SK-N-SH (cell line): ENCODE measurements at regions not wholly inside any gene's neighbourhood (a gene's known extent, or its start where the extent isn't known, plus 50 kb on each side); places are given as distances from the start of the nearest gene placed in this dataset.

Source experiments
- CTCF ChIA-PET: fragments of 300-600, 350-600 bp; formaldehyde crosslinking; extraction: SDS; loops from one replicate; lab custom pipeline; 2021; lab: Yijun Ruan, JAX
- POLR2A ChIA-PET: fragments of 350-600 bp; sonication (Branson Sonifier 250); formaldehyde crosslinking; extraction: SDS; loops from one replicate; lab custom pipeline; 2020; ENCODE audit warnings: antibody characterized with exemption, inconsistent platforms; lab: Yijun Ruan, JAX
- DNase-seq: peaks from one replicate; pipeline ENCODE4 v3.0.0; 2012
- H2AFZ ChIP-seq: fragments of 200-600 bp; sonication (generic); 2 replicates; pipeline ENCODE4 v1.8.1; 2016; ENCODE audit warnings: antibody characterized with exemption, mild to moderate bottlenecking, low read depth
- H3F3A ChIP-seq: fragments of 200-600 bp; sonication (generic); replicated peaks from 2 replicates; pipeline ENCODE3; 2016; ENCODE audit warnings: antibody characterized with exemption, mild to moderate bottlenecking; ENCODE audit not compliant: insufficient read depth
- H3K27ac ChIP-seq, 2 experiments: fragments of 200-500 bp in 1 of 2; fragments of 200-600 bp in 1 of 2; sonication (Bioruptor generic) in 1 of 2; sonication (generic), shearing (Covaris generic) in 1 of 2; 2 replicates each; pipeline versions ENCODE4 v1.5.1 to v1.6.1; 2014 to 2016; ENCODE audit warnings: low read depth in 2 of 2, inconsistent platforms in 1 of 2, low read length in 1 of 2, mild to moderate bottlenecking in 1 of 2, mixed read lengths in 1 of 2
- H3K27me3 ChIP-seq: fragments of 200-600 bp; sonication (generic), shearing (Covaris generic); 2 replicates; pipeline ENCODE4 v1.6.1; 2016; ENCODE audit warnings: mixed run types; ENCODE audit not compliant: insufficient read depth
- H3K36me3 ChIP-seq, 2 experiments: fragments of 200-500 bp in 1 of 2; fragments of 200-600 bp in 1 of 2; sonication (Bioruptor generic) in 1 of 2; sonication (generic) in 1 of 2; replicated peaks in 1 of 2; 2 replicates each; pipeline versions ENCODE3 to v1.5.1; 2014 to 2016; ENCODE audit warnings: low read length in 1 of 2, mild to moderate bottlenecking in 1 of 2; ENCODE audit not compliant: insufficient read depth in 2 of 2, control insufficient read depth in 1 of 2
- H3K4me1 ChIP-seq, 2 experiments: fragments of 200-500 bp in 1 of 2; fragments of 200-600 bp in 1 of 2; sonication (Bioruptor generic) in 1 of 2; sonication (generic), shearing (Covaris generic) in 1 of 2; 2 replicates each; pipeline versions ENCODE4 v1.5.1 to v1.6.1; 2014 to 2016; ENCODE audit warnings: low read depth in 1 of 2, low read length in 1 of 2, mixed run types in 1 of 2; ENCODE audit not compliant: insufficient read depth in 2 of 2, control insufficient read depth in 1 of 2
- H3K4me2 ChIP-seq: fragments of 200-600 bp; sonication (generic), shearing (Covaris generic); 2 replicates; pipeline ENCODE4 v1.6.1; 2017; ENCODE audit warnings: mixed run types
- H3K4me3 ChIP-seq, 2 experiments: fragments of 200-500 bp in 1 of 2; fragments of 200-600 bp in 1 of 2; sonication (Bioruptor generic) in 1 of 2; sonication (generic), shearing (Covaris generic) in 1 of 2; 2 replicates each; pipeline versions ENCODE4 v1.5.1 to v1.8.1; 2014 to 2016; ENCODE audit warnings: low read depth in 2 of 2, inconsistent platforms in 1 of 2, low read length in 1 of 2, mild to moderate bottlenecking in 1 of 2, mixed read lengths in 1 of 2, moderate library complexity in 1 of 2
- H3K79me2 ChIP-seq: fragments of 200-600 bp; sonication (generic); 2 replicates; pipeline ENCODE4 v1.8.1; 2017; ENCODE audit warnings: mild to moderate bottlenecking; ENCODE audit not compliant: insufficient read depth
- H3K9ac ChIP-seq: fragments of 200-600 bp; sonication (generic); 2 replicates; pipeline ENCODE4 v1.6.1; 2017; ENCODE audit warnings: mixed run types
- H3K9me2 ChIP-seq: fragments of 200-600 bp; sonication (generic); 2 replicates; pipeline ENCODE4 v1.6.1; 2017; ENCODE audit warnings: mixed run types
- H3K9me3 ChIP-seq: fragments of 200-600 bp; sonication (generic); 2 replicates; pipeline ENCODE4 v1.6.1; 2017; ENCODE audit warnings: mixed run types, mild to moderate bottlenecking, moderate library complexity
- H4K20me1 ChIP-seq: fragments of 200-600 bp; sonication (generic); 2 replicates; pipeline ENCODE4 v1.6.1; 2017; ENCODE audit warnings: mild to moderate bottlenecking, mixed run types; ENCODE audit not compliant: insufficient read depth
- CHD2 ChIP-seq: fragments of 150-350 bp; IDR thresholded peaks from 2 replicates; pipeline ENCODE4 v1.6.1; 2018; ENCODE audit warnings: low read length; ENCODE audit not compliant: partially characterized antibody
- CTCF ChIP-seq: fragments of 200-600 bp; sonication (generic); IDR thresholded peaks from 2 replicates; pipeline ENCODE4 v1.6.1; 2017; ENCODE audit warnings: antibody characterized with exemption, mild to moderate bottlenecking, moderate library complexity
- ELF1 ChIP-seq: IDR thresholded peaks from 2 replicates; pipeline ENCODE4 v1.4.0; 2012
- FOXJ3 ChIP-seq: sonication (generic); formaldehyde crosslinking; IDR thresholded peaks from 2 replicates; pipeline ENCODE4 v1.5.1; 2020; ENCODE audit warnings: mild to moderate bottlenecking, missing genetic modification reagents
- GABPA ChIP-seq: IDR thresholded peaks from 2 replicates; pipeline ENCODE4 v1.4.0; 2012; ENCODE audit warnings: low read depth, mild to moderate bottlenecking
- JUND ChIP-seq: IDR thresholded peaks from 2 replicates; pipeline ENCODE4 v1.4.0; 2012
- MEF2A ChIP-seq: IDR thresholded peaks from 2 replicates; pipeline ENCODE4 v1.4.0; 2012; ENCODE audit warnings: low read depth, borderline replicate concordance
- MXI1 ChIP-seq: IDR thresholded peaks from 2 replicates; pipeline ENCODE4 v1.6.1; 2012; ENCODE audit warnings: mild to moderate bottlenecking, low read depth, low read length, improper control_type of control experiment
- PBX3 ChIP-seq: IDR thresholded peaks from 2 replicates; pipeline ENCODE4; 2012
- POLR2AphosphoS5 ChIP-seq: IDR thresholded peaks from 2 replicates; pipeline ENCODE4 v1.6.1; 2012; ENCODE audit warnings: low read depth, low read length
- RCOR1 ChIP-seq: fragments of 150-350 bp; IDR thresholded peaks from 2 replicates; pipeline ENCODE4 v1.6.1; 2017; ENCODE audit warnings: antibody characterized with exemption, low read length
- RFX5 ChIP-seq: IDR thresholded peaks from 2 replicates; pipeline ENCODE4 v1.6.1; 2012; ENCODE audit warnings: mild to moderate bottlenecking, improper control_type of control experiment, low read length
- RXRA ChIP-seq: IDR thresholded peaks from 2 replicates; pipeline ENCODE4 v1.4.0; 2012; ENCODE audit warnings: low read depth, mild to moderate bottlenecking, borderline replicate concordance
- SMC3 ChIP-seq: IDR thresholded peaks from 2 replicates; pipeline ENCODE4 v1.6.1; 2012; ENCODE audit warnings: low read depth, low read length, improper control_type of control experiment
- TAF1 ChIP-seq: IDR thresholded peaks from 2 replicates; pipeline ENCODE4 v1.6.1; 2012; ENCODE audit warnings: low read depth, mild to moderate bottlenecking, low read length, moderate library complexity, borderline replicate concordance
- TEAD4 ChIP-seq: IDR thresholded peaks from 2 replicates; pipeline ENCODE4 v1.4.0; 2012; ENCODE audit warnings: mild to moderate bottlenecking, borderline replicate concordance; ENCODE audit not compliant: insufficient read depth
- YY1 ChIP-seq: IDR thresholded peaks from 2 replicates; pipeline ENCODE4 v1.4.0; 2012; ENCODE audit warnings: low read depth, mild to moderate bottlenecking
- WGBS: methylation state at CpG from one replicate; pipeline ENCODE4 v1.1.6; 2017; ENCODE audit warnings: low lambda C conversion rate; 5-methylcytosine and 5-hydroxymethylcytosine counted together
- TF ChIP-seq, protein P1 (sequence below): IDR thresholded peaks from 2 replicates; pipeline ENCODE4 v1.4.0; 2012; ENCODE audit warnings: low read depth, borderline replicate concordance
- TF ChIP-seq, protein P2 (sequence below): IDR thresholded peaks from 2 replicates; pipeline ENCODE4 v1.4.0; 2012; ENCODE audit warnings: low read depth, borderline replicate concordance

DNA sequence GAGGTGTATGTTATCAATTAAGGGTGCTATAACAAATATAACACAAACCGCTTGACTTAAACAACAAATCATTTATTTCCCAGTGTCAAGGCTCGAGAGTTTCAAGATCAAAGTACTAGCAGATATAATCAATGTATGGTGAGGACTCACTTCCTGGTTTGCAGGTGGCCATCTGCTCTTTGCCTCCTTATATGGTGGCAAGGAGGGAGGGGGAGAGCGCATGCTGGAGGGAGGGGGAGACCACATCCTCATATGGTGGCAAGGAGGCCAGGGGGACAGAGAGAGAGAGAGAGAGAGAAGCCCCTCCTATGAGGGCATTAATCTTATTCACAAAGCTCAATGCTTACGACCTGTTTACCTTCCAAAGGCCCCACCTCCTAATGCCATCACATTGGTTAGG lies 372.3 kb upstream of the SPOCK3 start:
- H3F3A ChIP-seq = no peaks in the 10 kb centered on the region
- TF ChIP-seq POLR2AphosphoS5 (no peak), MXI1 (no peak), RXRA (no peak), RFX5 (no peak), MEF2A (no peak), TAF1 (no peak), TEAD4 (no peak), JUND (no peak), YY1 (no peak)
- TF ChIP-seq, protein P1, sequence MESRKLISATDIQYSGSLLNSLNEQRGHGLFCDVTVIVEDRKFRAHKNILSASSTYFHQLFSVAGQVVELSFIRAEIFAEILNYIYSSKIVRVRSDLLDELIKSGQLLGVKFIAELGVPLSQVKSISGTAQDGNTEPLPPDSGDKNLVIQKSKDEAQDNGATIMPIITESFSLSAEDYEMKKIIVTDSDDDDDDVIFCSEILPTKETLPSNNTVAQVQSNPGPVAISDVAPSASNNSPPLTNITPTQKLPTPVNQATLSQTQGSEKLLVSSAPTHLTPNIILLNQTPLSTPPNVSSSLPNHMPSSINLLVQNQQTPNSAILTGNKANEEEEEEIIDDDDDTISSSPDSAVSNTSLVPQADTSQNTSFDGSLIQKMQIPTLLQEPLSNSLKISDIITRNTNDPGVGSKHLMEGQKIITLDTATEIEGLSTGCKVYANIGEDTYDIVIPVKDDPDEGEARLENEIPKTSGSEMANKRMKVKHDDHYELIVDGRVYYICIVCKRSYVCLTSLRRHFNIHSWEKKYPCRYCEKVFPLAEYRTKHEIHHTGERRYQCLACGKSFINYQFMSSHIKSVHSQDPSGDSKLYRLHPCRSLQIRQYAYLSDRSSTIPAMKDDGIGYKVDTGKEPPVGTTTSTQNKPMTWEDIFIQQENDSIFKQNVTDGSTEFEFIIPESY = no peak
- TF ChIP-seq, protein P2, sequence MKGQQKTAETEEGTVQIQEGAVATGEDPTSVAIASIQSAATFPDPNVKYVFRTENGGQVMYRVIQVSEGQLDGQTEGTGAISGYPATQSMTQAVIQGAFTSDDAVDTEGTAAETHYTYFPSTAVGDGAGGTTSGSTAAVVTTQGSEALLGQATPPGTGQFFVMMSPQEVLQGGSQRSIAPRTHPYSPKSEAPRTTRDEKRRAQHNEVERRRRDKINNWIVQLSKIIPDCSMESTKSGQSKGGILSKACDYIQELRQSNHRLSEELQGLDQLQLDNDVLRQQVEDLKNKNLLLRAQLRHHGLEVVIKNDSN = no peak
- H3K9me3 ChIP-seq = no peaks in the 10 kb centered on the region
- WGBS = 26% methylated on average over 4 of the region's 4 CpGs
- no peaks in the 10 kb centered on the region for H3K79me2 ChIP-seq
- ChIA-PET POLR2A (no interaction called here), CTCF (interaction anchor here (1.1 kb wide), 1 partner anchor 16 kb away, joined by 3 read pairs; no protein-coding TSS in a partner anchor)
- H3K4me2 ChIP-seq = no peak overlapping the region
- H3K9me2 ChIP-seq = 0 out of 2 replicates have a peak, but pooled peaks cover 3% of the 10 kb centered on the region
- H3K27me3 ChIP-seq = no peaks in the 10 kb centered on the region
- H3K27ac ChIP-seq = no peak overlapping the region
- H3K36me3 ChIP-seq = no peaks in the 10 kb centered on the region
- H3K4me3 ChIP-seq = no peak overlapping the region
- no peaks in the 10 kb centered on the region for H3K4me1 ChIP-seq
- no peak overlapping the region for H2AFZ ChIP-seq
- no peak overlapping the region for H3K9ac ChIP-seq
- H4K20me1 ChIP-seq = no peaks in the 10 kb centered on the region
- no peak for DNase-seq

- H3K4me3 ChIP-seq = no peak overlapping the region
- DNase-seq = no peak
- CTCF ChIA-PET = interaction anchor here (5.8 kb wide), 1 partner anchor 9 kb away, joined by 22 read pairs; no protein-coding TSS in a partner anchor
- POLR2A ChIA-PET = no interaction called here
- H3K27ac ChIP-seq = no peak overlapping the region
- no peaks in the 10 kb centered on the region for H4K20me1 ChIP-seq
- H3K79me2 ChIP-seq = no peaks in the 10 kb centered on the region
- WGBS = 9% methylated on average over 3 of the region's 3 CpGs
- H2AFZ ChIP-seq = no peak overlapping the region
- H3F3A ChIP-seq = no peaks in the 10 kb centered on the region
- no peaks in the 10 kb centered on the region for H3K36me3 ChIP-seq
- TF ChIP-seq GABPA = no peak
- TF ChIP-seq SMC3 = no peak
- TF ChIP-seq YY1 = no peak
- TF ChIP-seq RXRA = no peak
- no peak for TF ChIP-seq ELF1
- no peak for TF ChIP-seq POLR2AphosphoS5
- no peak for TF ChIP-seq CTCF
- TF ChIP-seq RCOR1 = no peak
- no peak for TF ChIP-seq CHD2
- no peak for TF ChIP-seq PBX3
- TF ChIP-seq, protein P2 = no peak
- no peak for TF ChIP-seq FOXJ3 (CRISPR knock-in tag)
- H3K9me3 ChIP-seq = no peaks in the 10 kb centered on the region
- H3K4me1 ChIP-seq = no peaks in the 10 kb centered on the region
- no peaks in the 10 kb centered on the region for H3K9me2 ChIP-seq
- no peak overlapping the region for H3K9ac ChIP-seq
- H3K4me2 ChIP-seq = no peak overlapping the region
- no peaks in the 10 kb centered on the region for H3K27me3 ChIP-seq
Measured at GRCh38 chr4:167613381-167613780, 379.1 kb upstream of the SPOCK3 start.
